Head of caudate nucleus (tissue), 42 donors: ENCODE measurements at regions not wholly inside any gene's neighbourhood (a gene's known extent, or its start where the extent isn't known, plus 50 kb on each side); places are given as distances from the start of the nearest gene placed in this dataset.

ENCODE experiments used
- DNase-seq, 42 donors: peaks; one replicate each; pipeline versions ENCODE4 v3.0.0 to v3.0.0-alpha.2; 2020 to 2021; ENCODE audit warnings: mixed read lengths in 7 of 42
- intact Hi-C: fragments of 100-400 bp; cut with DNase I; formaldehyde crosslinking; loops from one replicate; pipeline ENCODE4 v1.15.0; 2022

DNA sequence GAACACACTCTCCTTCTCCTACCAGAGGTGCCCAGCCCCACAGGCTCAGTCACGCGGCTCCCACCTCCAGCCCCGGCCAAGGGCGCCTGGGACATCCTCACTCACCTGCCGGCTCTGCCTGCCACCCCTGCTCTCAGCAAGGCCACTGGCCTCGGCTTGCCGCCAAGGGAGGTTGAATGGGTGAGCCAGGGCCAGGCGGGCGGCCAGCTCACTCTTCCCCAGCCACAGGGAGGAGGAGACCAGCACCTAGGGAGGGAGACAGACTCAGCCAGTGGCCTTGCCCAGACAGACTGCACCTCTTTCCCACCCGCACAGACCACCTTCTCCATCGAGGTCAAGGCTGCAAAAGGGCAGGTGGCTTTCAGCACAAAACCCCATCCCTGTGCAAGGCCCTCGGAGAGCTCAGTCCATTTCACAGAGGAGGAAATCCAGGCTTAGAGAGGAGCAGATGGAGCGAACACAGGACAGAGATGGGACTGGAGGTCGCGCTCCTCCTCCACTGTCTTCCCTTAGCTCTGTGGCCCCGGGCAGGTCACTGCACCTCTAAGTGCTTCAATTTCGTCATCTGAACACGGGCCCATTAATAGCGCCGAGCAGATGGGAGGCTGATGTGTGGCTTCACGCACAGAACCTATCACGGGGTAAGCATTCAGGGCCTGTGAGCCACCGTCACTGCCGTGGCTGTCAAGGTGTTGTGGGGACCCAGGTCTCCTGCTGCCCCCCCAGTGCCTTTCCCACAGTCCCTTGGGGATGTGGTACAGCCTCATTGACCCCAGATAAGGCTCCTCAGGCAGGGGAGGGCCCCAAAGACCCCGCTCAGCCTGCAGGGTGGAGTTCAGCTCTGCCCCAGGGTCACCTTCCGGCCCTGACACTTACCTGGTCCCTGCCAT lies 56.1 kb downstream of the RMI2 start:
- intact Hi-C loops = loop anchor here (5.0 kb wide), 1 partner anchor 316 kb away; no protein-coding TSS in a partner anchor
- DNase-seq = peak in 3 of 42 donors; percentile 16 to 32 (median 17)

DNA sequence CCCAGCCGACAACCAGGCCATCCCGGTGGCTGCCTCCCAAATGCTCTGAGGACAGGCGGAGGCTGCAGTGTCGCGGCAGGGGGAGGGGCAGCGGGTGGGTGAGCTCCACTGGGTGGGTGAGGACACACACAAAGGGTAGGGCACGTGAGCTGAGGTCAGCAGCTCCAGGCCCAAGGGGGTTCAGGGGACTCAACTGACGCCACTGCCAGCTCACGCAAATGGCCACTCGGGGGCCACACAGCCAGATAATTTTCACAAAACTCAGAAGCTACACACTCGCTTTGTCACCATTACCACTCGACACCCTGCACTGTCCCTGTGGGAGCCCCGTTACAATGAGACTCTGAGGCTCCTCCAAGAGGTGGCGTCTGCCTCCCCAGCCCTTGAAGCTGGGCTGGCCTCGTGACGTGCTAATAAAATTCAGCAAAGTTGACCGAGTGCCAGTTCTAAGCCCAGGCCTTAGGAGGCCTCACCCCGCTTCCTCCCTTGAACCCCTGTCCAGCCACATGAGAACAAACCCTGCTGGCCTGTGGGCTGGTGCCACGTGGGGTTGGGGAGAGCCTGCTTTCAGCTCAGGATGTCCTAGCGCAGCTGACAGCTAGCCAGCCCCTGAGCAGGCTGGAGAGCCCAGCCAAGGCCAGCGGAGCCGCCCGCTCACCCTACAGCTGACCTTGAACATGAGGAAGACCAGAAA lies 56.9 kb downstream of the RMI2 start:
- DNase-seq = peak in 2 of 42 donors; percentile 16 to 24

DNA sequence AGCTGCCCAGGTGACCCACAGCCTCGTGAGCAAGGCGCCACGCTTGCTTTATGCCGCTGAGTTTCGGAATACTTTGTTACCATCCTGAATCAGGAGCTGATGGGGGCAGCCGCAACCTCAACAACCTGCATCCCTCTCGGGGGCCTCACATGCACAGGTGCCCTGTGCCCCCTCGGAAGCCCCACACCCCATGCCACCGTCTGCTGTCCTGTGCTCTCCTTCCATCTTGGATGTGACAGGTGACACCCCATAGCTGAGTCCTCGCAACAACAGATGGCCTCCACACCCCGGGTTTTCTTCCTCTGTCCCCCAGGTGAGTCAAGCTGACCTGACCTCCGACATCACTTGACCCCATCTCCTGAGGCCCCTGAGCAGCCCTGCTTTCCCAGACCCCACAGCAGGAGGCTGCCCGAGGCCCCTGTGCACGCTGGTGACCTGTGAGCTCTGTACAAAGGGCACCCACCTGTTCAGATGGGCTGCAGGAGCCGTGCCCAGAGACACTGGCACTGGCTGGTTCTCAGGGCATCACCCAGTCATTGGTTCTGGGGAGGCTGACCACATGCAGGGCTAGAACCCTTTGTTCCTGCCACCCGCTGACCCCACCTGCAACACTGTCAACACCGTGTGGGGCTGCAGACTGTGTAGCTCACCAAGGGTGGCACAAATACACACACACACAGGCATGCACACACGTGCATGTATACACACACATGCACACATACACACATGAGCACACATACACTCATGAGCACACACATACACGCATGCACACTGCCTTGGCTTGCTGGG lies 57.7 kb downstream of the RMI2 start:
- intact Hi-C loops = loop anchor here (5.0 kb wide), 1 partner anchor 314 kb away; no protein-coding TSS in a partner anchor

More for the DNA sequence above, 56.9 kb downstream of the RMI2 start:
- intact Hi-C loops = loop anchor here (5.0 kb wide), 1 partner anchor 315 kb away; no protein-coding TSS in a partner anchor

DNA sequence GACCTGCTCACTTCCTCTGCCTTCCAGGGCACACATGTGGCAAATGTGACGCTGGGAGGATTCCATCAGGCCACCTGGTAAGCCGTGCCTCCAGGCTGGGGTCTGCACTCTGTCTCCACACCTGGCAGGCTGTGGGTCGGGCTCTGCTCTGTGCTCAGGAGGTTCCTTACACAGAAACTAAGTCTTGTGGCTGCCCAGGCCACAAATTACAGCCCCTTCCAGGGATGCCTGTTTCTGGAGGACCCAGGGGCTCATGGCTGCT lies 58.2 kb downstream of the RMI2 start:
- DNase-seq = no peak
- intact Hi-C loops = loop anchor here (5.0 kb wide), 1 partner anchor 314 kb away; no protein-coding TSS in a partner anchor

More for the DNA sequence above, 57.7 kb downstream of the RMI2 start:
- no peak for DNase-seq

DNA sequence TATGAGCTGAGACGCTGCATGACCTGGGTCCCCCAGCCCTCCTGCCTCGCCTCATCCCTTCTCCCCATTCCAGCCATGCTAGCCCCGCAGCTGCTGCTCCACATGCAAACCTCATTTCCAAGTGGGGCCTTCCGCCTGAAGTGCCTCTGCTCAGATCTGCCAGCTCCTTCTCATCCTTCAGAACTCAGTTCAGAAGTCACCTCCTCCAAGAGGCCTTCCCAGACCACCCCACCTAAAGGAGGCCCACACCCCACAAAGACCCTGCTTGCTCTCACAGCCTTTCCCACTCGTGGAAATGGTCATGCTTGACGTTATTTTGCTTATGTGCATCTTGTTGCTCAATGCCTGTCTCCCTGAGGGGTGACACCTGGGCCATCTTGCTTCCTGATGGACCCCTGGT lies 58.7 kb downstream of the RMI2 start:
- intact Hi-C loops = loop anchor here (5.0 kb wide), 1 partner anchor 313 kb away; no protein-coding TSS in a partner anchor
- DNase-seq = no peak

DNA sequence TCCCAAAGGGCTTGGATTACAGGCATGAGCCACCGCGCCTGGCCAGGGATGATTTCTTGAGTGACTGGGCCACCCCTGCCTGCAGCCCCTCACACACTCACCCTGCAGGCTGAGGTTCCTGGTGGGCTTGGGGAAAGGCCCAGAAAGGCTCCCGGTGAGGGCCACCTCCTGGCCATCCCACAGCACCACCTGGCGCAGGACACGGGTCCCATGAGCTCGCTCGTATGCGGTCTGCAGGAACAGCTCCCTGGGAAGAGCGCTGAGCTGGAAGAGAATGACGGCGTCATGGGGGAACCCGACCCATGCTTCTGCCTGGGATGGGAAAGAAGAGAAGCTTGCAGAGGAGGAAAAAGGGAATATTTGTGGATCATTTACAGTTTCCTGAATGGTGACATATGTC lies 59.3 kb downstream of the RMI2 start:
- DNase-seq = no peak
- intact Hi-C loops = loop anchor here (5.0 kb wide), 2 partner anchors 238 to 313 kb away; no protein-coding TSS in a partner anchor

DNA sequence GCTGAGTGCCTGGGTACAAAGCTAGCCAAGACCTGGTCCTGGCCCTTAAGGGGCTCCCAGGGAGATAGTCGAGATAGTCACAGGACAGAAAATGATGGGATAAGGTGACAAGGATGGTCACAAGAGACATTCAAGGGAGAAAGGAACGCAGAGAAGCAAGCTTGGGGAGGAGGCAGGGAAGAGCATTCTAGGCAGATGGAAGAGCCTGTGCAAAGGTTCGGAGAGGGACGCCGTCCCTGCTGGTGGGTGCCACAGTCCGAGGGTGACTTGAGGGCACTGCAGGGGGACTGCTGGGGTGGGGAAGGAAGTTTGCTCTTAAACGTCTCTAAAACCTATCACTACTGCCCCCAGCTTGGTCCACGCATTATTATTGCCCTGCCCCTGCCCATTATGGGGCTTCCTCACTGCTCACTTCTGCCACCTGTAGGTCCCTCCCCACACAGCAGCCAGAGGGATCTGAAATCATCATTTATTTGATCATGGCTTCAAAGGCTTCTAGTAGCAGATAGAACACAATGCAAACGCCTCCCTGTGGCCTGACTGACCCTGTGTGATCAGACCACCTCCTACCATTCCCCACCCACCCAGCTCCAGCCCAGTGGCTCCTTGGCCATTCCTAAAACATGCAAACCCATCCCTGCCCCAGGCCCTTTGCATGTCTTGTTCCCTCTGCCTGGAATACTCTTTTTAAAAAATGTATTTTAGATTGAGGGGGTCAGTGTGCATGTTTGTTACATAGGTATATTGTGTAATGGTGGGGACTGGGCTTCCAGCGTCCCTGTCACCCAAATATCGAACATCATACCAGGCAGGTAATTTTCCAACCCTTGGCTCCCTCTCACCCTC lies 60.3 kb downstream of the RMI2 start:
- intact Hi-C loops = loop anchor here (5.0 kb wide), 1 partner anchor 237 kb away; no protein-coding TSS in a partner anchor
- peak in 5 of 42 donors; percentile 19 to 58 (median 22) for DNase-seq

DNA sequence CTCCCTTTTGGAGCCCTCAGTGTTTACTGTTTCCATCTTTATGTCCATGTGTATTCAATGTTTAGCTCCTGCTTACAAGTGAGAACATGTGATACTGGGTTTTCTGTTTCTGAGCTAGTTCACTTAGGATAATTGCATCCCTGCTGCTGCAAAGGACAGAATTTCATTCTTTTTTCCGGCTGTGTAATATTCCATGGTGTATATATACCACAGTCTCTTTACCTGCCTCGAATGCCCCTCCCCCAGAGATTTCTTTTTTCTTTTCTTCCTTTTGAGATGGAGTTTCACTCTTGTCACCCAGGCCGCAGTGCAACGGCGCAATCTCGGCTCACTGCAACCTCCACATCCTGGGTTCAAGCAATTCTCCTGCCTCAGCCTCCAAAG lies 60.9 kb downstream of the RMI2 start:
- DNase-seq = no peak
- intact Hi-C loops = loop anchor here (5.0 kb wide), 1 partner anchor 236 kb away; no protein-coding TSS in a partner anchor

DNA sequence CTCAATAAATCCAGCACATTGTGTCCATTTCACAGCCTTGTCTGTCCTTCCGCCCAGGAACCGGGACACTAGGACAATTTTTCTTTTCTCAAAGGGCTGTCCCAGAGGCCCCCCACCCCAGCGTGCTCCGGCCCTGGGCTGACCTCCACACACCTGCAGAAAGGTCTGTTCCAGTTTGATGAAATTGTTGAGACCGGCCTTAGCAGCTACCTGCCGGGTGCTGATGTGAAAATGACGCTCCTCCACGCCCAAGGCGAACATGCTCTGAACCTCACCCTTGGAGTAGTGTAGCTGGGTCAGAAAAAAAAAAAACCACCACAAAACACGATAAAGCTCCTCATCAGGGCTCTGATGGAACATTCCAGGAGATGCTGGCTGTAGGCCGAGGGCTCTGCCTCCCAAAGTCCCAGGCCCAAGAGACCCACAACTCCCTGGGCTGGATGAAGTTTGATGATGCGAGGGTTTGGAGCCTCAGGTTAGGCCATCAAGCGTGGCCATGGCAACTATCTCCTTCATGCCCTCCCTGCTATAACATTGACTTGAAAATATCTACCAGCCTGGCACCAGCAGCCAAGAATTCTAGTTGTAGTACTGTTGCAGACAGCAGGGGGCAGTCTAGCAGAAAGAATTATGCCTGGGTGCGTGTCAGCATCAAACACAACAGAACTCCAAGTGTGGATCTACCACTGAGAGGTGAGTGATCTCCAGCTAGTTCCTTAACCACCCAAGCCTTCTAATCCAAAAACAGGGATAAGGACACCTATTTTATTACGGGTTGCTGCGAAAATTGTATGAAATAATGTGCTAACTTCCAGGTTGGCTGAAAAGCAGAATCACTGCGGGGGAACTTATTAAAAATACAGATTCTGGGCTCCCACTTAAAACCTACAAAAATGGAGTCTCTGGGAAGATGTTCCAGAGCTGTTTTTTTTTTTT lies 62.1 kb downstream of the RMI2 start:
- peak in 36 of 42 donors; percentile 23 to 83 (median 56) for DNase-seq
- intact Hi-C loops = loop anchor here (5.0 kb wide), 1 partner anchor 235 kb away; no protein-coding TSS in a partner anchor

DNA sequence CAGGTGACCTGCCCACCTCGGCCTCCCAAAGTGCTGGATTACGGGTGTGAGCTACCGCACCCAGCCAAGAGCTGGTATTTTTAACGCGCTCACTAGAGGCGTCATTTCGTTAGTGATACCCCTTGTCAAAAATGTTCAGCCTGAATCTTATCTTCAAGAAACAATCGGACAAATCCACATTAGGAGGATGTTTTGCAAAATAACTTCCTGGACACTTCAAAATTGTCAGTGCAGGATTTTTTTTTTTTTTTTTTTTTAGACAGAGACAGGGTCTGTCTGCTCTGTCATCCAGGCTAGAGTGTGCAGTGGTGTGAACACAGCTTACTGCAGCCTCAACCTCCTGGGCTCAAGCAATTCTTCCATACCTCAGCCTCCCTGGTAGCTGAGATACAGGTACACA lies 63.0 kb downstream of the RMI2 start:
- intact Hi-C loops = loop anchor here (5.0 kb wide), 1 partner anchor 234 kb away; no protein-coding TSS in a partner anchor
- DNase-seq = no peak

DNA sequence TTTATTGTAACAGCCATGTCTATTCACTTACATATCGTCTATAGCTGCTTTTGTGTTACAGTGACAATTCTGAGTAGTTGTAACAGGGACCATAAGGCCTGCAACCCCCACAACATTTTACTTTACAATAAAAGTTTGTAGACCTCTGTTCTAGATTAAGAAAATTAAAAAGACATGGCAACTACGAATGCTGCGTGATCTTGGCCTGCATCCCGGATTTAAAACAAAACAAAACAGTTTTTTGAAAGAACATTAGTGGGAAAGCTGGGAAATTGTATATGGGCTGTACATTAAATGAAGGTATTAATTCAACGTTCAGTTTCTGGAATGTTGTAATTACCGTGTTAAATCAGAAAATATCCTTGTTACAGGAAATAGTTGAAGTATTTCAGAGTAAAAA lies 64.1 kb downstream of the RMI2 start:
- intact Hi-C loops = loop anchor here (5.0 kb wide), 1 partner anchor 233 kb away; no protein-coding TSS in a partner anchor
- no peak for DNase-seq

DNA sequence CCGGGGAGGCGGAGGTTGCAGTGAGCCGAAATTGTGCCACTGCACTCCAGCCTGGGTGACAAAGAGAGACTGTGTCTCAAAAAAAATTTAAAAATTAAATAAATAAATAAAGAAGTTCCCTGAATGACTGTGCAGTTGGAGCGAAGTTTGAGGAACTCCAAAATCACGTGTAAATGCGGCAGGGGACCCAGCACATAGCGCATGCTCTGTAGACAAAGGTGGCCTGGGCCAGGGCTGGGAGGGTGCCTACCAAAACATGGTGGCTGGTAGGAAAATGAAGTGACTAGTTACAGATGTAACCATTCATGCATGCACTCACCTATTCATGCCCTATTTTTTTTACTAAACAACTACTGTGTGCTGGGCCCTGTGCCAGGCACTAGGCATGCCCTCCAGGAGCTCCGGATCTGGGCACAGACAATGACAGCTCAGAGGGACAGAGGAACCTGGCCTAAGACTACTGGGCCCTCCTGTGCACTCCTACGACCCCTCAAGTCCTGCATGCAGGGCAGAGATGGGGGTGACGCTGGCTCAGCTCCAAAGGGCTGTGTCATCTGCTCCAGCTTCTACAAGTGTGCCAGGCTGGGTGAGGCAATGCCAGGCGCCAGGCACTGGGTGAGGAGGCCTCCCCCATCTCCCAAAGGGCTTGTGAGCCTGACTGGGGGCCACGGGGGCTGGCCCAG lies 65.3 kb downstream of the RMI2 start:
- intact Hi-C loops = no loop called here
- DNase-seq = peak in 5 of 42 donors; percentile 19 to 48 (median 23)

DNA sequence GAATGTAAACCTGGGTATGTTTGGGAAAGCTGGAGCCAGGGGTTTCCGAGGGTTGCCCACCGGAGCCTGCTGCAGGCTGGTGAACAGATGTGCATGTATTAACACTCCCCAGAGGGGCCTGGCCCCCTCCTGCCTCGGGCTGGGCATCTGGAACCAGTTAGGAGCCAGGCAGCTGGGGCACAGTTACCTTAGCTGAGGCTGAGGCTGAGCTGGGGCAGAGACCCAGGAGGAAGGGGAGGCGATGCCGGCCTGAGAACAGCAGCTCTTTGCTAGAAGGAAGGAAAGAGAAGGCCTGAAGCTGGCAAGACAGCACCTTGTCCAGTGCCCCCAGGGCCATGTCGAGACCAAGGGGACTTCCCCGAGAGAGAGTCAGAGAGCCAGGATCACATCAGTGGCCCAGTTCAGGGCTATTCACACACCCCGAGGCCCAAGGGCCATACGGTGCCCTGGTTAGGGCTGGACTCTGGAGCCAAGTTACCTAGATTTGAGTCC lies 65.8 kb downstream of the RMI2 start:
- intact Hi-C loops = no loop called here
- no peak for DNase-seq

DNA sequence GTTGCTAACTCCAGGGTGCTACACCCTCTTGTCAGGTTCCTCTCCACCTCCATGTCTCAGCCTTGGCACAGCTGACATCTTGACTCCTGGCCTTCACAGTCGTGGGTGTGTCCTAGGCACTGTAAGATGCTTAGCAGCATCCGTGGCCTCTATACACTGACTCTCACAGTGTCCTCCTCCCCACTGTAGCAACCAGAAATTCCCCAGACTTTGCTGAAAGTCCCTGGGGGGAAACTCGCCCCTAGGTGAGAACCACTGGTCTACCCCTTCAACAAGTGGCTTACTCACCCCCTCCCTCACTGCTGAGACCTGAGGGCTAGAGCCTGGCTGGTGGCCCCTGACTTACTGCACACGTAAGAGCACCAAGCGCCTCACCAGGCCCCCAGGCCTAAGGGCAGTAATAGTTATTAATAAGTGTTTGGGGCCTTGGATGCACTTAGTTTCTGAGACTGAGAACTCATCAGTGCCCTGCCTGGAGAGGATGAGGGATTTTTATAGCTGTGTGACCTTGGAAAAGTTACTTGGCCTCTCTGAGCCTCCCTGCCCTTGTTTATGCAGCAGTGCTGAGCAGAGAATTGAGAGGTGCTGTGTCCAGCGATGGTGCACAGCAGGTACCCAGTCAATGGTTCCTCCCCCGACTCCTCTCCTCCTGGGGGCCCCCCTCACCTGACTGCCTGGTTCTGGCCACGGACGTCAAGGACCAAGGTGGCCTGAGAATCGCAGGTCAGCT lies 67.1 kb downstream of the RMI2 start:
- intact Hi-C loops = no loop called here
- no peak for DNase-seq
